Activated CD4-positive, alpha-beta T cell treated with anti-CD3 and anti-CD28 coated beads for 24 hours (primary cell): ENCODE measurements at regions not wholly inside any gene's neighbourhood (a gene's known extent, or its start where the extent isn't known, plus 50 kb on each side); places are given as distances from the start of the nearest gene placed in this dataset.

Experiments
- DNase-seq, 2 donors: peaks; one replicate each; pipeline ENCODE4 v3.0.0-alpha.2; 2020; ENCODE audit warnings: low read depth in 2 of 2

- no peak for DNase-seq
Observed at GRCh38 chr5:133830911-133831310, 137.5 kb downstream of the C5orf15 start.

GRCh38 chr5:133830281-133830680 lies 138.1 kb downstream of the C5orf15 start:
- DNase-seq: no peak

GRCh38 chr5:133829786-133830185 lies 138.6 kb downstream of the C5orf15 start:
- DNase-seq: no peak

- no peak for DNase-seq
Observed at GRCh38 chr5:133828722-133829121, 139.7 kb downstream of the C5orf15 start.

DNA sequence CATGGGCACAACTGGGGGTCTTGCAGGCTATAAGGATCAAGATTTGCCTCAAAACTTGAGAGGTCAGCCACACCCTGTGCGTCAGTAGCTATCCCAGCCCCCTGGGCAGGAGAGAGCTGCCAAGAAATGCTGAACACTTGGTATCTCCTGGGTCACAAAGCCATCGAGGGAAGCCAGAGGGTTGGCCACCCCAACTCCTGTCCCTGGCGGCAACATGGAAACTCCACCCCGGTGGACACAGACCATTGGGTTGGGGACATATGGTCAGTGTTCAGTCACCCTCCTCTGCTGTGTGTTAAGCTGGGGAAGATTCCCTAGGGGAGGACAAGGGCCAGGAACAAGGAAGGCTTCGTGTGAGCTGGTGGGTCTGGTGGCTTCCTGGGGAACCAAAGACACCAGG lies 140.6 kb downstream of the C5orf15 start:
- DNase-seq: no peak

- no peak for DNase-seq
Observed at GRCh38 chr5:133827011-133827410, 141.4 kb downstream of the C5orf15 start.

DNA sequence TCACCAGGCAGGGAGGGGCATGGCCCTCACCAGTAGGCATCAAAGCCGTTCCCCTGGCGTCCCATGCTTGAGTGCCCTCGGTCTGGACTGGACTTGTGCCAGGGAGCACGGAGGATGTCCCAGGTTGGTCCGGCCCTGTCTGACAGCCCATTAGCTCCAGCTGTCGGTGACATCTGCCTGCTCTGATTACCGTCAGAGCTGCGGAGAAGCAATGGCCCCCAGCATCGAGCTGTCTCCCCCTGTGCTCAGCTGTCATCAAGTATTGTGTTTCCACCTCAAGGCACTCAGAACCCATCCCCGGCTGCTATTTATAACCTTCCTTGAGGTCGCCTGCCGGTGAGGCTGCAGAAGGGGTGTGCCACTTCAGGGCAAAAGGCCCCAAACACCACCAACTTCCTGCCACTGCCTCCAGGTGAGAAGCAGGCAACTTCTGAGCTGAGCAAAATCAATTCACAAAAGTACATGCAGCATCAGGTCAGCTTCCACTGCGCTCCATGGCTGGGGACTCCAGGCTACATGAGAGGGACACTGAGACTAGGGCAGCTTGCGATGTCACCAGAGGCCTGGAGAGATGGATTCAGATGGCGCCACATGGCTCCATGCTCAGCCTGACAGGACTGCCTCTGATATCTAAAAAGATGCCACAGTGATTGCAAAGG lies 142.7 kb downstream of the C5orf15 start:
- DNase-seq: no peak

- peak in 1 of 2 donors; percentile 6 for DNase-seq
Observed at GRCh38 chr5:133824661-133825254, 143.7 kb downstream of the C5orf15 start.

DNA sequence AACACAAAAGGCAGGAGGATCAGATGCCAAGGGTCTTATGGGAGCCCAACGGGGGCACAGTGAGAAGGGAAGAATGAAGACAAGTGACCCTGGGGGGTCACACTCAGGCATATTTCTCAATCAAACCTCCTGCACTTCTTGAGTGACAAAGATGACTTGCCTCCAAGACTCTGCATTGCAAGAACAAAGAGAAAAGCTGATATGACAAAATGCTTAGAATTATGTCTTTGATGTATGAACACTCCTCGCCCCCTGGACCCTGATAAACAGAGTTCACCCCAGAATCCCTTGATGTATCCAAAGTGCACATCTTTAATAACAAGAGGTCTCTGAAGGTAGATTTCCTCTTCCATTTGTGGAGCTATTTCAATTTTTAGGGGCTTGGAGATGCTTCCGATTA lies 146.5 kb downstream of the C5orf15 start:
- no peak for DNase-seq

DNA sequence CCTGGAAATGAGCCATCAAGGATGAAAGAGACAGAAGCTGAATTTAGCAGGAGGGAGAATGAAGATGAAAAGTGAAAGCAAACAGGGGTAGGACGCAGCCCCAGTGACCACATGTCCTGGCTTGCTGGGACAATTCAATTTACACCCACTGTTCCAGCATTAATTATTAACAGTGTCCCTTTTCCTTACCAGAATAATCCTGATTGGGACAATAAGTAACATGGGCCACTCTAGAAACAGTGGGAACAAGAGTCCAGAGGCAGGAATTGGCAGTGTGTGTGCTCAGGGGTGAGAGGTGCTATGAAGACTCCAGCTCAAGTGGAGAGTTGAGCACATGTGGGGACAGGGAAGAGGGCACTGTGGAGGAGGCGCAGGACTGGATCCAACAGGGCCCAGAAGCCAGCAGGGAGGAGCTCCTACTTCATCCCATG lies 147.1 kb downstream of the C5orf15 start:
- no peak for DNase-seq

DNA sequence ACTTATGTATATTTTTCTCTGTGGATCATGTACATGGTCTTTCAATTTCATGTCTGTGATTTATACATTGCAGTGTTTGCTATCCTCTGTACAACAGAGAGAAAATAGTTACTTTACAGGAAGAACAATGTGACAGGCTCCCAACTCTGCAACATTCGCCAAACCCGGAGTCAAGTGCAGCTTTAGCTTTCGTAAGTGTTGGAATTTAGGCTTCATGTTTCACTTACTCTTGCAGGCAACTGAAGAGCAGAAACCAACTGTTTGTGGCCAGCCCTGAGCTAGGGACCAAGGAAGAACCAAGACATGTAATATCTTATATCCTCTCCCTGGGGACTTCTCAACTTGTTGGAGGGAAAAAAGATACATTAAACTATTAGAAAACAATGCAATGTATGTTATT lies 147.9 kb downstream of the C5orf15 start:
- no peak for DNase-seq

- DNase-seq: no peak
Observed at GRCh38 chr5:133819977-133820471, 148.4 kb downstream of the C5orf15 start.

- DNase-seq: no peak
Observed at GRCh38 chr5:133818869-133819600, 149.4 kb downstream of the C5orf15 start.

DNA sequence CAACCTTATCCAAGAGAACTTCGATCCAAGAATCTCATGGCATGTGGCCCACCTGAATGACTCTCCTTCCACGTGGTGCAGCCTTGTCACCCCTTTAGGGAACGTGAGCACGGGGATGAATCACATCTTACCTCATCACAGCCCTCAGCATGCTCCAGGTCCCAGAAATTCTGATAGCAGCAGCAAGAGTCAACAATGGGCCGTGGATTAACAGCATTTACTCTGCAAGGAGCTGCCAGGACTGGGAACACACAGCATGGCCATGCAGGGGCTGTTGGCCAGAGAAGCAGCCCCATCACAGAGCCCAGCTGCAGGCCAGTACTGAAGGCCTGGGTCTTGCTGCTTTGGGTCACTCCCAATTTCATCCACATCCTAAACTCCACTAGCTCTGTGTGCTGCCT lies 150.4 kb downstream of the C5orf15 start:
- no peak for DNase-seq

DNA sequence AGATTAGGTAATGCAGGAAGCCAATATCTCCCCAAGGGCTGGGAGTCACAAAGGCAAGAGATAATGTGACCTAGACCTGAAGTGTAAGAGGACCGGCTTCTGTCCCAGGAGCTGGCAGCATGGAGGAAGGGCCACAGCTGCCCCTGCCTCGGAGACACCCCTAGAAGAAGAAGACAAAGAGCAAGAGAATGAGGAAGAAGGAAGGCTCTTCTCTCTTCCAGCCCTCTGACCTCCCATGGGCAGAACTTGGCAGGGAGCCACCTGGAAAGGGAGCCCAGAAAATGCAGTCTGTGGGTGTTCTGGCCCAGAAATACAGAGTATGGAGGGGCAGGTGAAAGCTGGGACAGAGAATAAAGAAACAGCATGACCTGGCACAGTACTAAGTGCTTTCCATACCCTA lies 151.0 kb downstream of the C5orf15 start:
- DNase-seq: no peak

DNA sequence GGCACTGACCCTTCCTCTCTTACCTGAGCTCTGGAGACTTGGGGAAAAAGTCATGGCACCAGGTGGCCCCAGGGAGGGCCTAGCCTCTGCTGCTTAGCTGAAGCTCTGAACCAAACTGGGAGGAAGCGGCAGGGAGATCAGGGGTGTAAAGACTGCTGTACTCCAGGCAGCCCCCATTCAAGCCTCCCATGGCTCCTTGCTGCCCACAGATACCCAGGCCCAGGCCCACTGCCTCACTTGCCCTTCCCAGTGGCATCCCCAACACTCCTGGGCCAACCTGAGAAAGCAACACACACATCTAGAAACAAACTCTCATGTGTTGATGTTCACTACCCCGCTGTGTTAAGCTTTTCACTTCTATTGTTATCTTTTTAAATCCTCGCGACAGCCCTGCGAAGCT lies 151.6 kb downstream of the C5orf15 start:
- DNase-seq: no peak

DNA sequence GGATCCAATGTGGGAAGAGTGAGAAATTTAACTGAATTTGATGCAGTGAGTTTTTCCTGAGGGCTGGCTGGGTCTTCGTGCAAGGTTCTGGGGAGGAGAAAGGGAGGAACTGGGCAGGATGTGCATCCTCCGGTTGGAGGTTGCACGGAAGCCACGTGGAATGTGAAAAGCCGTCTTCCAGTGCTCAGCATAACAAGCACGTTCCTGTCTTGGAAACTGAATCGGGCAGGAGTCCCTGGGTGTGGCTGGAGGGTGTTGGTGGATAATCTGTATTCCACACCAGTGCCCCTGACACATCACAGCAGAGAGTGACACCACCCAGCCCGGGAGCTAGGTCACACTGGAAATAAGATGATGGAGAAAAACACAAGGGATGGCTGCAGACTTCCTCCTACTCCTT lies 154.3 kb downstream of the C5orf15 start:
- no peak for DNase-seq

GRCh38 chr5:133811168-133811567 lies 157.3 kb downstream of the C5orf15 start:
- no peak for DNase-seq

- DNase-seq: no peak
Observed at GRCh38 chr5:133809801-133810200, 158.6 kb downstream of the C5orf15 start.

DNA sequence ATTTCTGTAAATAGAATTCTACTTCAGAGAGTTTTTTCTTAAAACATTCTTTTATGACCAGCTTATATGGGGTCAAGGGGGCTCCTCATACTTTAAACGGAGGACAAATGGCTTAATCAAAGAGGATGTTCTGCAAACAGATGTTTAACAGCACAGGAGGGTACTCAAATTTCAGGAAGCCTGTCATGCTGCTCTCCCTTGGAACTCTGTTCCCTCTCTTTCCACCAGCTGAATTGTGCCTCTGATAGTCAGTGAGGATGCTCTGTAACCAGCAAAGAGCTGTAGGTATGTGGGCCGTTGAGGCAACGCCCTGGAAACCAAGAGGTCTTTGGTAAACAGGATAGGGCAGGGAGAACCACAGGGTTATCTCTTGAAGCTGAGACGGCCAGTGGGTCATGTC lies 161.1 kb downstream of the C5orf15 start:
- no peak for DNase-seq

DNA sequence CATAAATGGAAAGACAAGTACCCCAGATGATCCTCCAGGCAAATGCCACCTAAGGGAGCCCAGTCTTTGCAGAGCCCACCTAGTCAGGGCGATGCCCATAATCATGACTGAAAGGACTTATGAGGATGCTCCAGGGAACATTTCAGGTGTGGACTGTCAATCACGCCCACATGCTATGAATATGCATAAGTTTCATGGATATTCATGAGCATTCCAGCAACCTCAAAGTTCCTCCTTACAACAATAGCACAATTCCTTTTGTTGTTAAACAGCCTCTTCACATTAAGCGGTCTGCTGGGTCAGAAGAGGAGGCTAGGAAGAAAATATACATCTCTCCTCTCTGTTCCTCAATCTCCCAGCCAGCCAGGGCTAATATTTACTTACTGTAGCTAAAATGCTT lies 161.6 kb downstream of the C5orf15 start:
- no peak for DNase-seq

DNA sequence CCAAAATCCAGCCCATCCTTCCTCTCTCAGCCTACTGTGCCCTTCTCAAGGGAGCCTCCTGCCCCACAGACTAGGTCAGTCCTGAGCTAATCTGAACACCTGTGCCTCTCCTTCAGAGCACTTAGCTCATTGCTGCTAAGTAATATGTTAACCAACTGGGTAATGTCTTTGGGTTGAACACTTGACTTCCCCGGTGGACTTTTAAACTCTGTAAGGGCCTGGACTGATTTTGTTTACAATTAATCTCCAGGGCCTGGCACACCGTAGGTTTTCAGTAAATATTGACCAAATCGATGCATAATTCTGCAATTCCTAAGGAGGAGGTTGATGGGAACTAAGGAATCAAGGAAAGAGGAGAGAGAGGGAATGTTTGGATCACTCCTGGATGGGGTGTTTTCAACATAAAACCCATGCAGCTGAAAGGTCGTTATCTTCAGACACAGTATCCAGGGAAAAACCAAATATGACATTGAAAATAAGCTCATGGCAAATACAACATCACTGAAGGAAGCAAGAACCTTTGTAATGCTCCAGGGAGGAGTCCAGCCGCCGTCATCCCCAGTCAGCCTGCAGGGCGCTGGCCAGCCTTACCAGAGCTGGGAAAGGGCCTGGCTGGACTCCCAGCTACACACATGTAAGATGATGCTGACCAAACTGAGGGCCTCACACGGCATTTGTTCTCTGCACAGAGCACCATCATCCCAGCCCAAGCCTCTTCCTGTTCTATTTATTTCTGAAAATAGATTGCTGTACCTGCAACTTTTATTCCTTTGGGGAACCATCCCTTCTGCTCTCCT lies 166.3 kb downstream of the C5orf15 start:
- DNase-seq: no peak
